GM21737 (cell line): ENCODE measurements at regions not wholly inside any gene's neighbourhood (a gene's known extent, or its start where the extent isn't known, plus 50 kb on each side); places are given as distances from the start of the nearest gene placed in this dataset.
"Not testable (repeated sequence)": the region's sequence is repeated elsewhere in the genome, so short reads cannot be mapped to it uniquely, and the experiment has no call there.

ENCODE experiments used
- ATAC-seq: cut with Tn5 transposase; IDR thresholded peaks from one replicate; pipeline ENCODE4 v1.9.1; 2021; ENCODE audit warnings: mild to moderate bottlenecking, moderate library complexity; ENCODE audit not compliant: unreplicated experiment

GRCh38 chr3:4897765-4898453, 81.3 kb upstream of the BHLHE40 start:
- no peak for ATAC-seq

- peak; percentile 92 for ATAC-seq
Observed at GRCh38 chr3:4898454-4899313, 80.6 kb upstream of the BHLHE40 start.

- ATAC-seq, result no peak
Observed at GRCh38 chr3:4899710-4900109, 79.5 kb upstream of the BHLHE40 start.

- ATAC-seq, result no peak
Observed at GRCh38 chr3:4900298-4900697, 78.9 kb upstream of the BHLHE40 start.

GRCh38 chr3:4904811-4905695, 74.2 kb upstream of the BHLHE40 start:
- no peak for ATAC-seq

GRCh38 chr3:4906107-4906621, 73.1 kb upstream of the BHLHE40 start:
- no peak for ATAC-seq

- no peak for ATAC-seq
Observed at GRCh38 chr3:4907050-4907449, 72.2 kb upstream of the BHLHE40 start.

GRCh38 chr3:4907643-4908432, 71.4 kb upstream of the BHLHE40 start:
- no peak for ATAC-seq

- ATAC-seq, result no peak
Observed at GRCh38 chr3:4908433-4909156, 70.6 kb upstream of the BHLHE40 start.

GRCh38 chr3:4914464-4914863, 64.8 kb upstream of the BHLHE40 start:
- no peak for ATAC-seq

GRCh38 chr3:4921589-4921988, 57.6 kb upstream of the BHLHE40 start:
- not testable (repeated sequence) for ATAC-seq

GRCh38 chr3:4926892-4927291, 52.3 kb upstream of the BHLHE40 start:
- ATAC-seq, result no peak

- no peak for ATAC-seq
Observed at GRCh38 chr3:4928277-4928789, 50.9 kb upstream of the BHLHE40 start.
